Transverse colon (tissue), 4 donors: ENCODE measurements at regions not wholly inside any gene's neighbourhood (a gene's known extent, or its start where the extent isn't known, plus 50 kb on each side); places are given as distances from the start of the nearest gene placed in this dataset.

Source experiments
- CTCF ChIP-seq, 5 experiments: fragments of 200-600 bp in 3 of 5; fragments of 450-650 bp in 2 of 5; sonication (generic) in 3 of 5; IDR thresholded peaks; 1 replicate in 2 of 5; 2 replicates in 3 of 5; pipeline ENCODE4 v1.5.1; 2016 to 2017; ENCODE audit warnings: antibody characterized with exemption in 5 of 5, inconsistent platforms in 3 of 5, mild to moderate bottlenecking in 2 of 5, moderate library complexity in 1 of 5
- EP300 ChIP-seq: sonication (generic); formaldehyde crosslinking; IDR thresholded peaks from one replicate; pipeline ENCODE4 v1.6.1; 2017; ENCODE audit warnings: antibody characterized with exemption, low read depth
- POLR2A ChIP-seq: fragments of 450-650 bp; IDR thresholded peaks from one replicate; pipeline ENCODE4 v1.6.1; 2016; ENCODE audit warnings: antibody characterized with exemption, mild to moderate bottlenecking, moderate library complexity
- POLR2AphosphoS5 ChIP-seq, 3 donors: sonication (generic); formaldehyde crosslinking; IDR thresholded peaks; one replicate each; pipeline ENCODE4 v1.6.1; 2016; ENCODE audit warnings: antibody characterized with exemption in 3 of 3

DNA sequence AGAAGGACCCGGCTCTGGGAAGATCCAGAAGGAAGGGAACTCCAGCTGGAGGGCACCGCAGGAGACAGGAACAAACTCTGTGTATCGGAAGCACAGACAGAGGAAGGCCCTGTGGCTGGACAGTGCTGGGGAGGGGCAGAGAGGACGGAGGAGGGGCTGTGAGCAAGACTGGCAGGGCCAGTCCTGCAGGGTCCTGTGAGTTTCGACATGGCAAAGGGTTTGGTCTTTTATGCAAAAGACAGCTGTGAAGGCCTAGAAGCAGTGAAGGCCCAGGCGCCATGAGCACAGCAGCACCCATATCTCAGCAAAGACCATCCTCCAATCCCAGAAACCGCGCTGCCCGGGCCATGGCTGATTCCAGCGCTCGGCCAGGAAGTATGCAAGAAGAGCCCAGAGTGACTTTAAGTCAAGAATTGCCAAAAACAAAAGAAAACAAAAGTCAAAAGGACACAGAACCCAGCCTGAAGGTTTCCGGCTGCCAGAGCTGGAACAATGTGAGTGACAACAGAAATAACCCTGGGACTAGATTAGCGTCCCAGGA lies 126.5 kb downstream of the NCOR2 start:
- TF ChIP-seq CTCF (IDR thresholded peaks at IDR 0.05) (no peak), POLR2A (no peak), POLR2AphosphoS5 (IDR thresholded peaks at IDR 0.05) (no peak), EP300 (no peak)
